NCI-H2227 (cell line): ENCODE measurements at regions not wholly inside any gene's neighbourhood (a gene's known extent, or its start where the extent isn't known, plus 50 kb on each side); places are given as distances from the start of the nearest gene placed in this dataset.

Source experiments
- DNase-seq: peaks from one replicate; lab custom pipeline; 2025; ENCODE audit not compliant: unreplicated experiment; lab: John Stamatoyannopoulos, UW

- no peak for DNase-seq
These were observed 114.5 kb upstream of the KIT start for GRCh38 chr4:54543088-54543795.

- DNase-seq, result no peak
These were observed 111.9 kb upstream of the KIT start for GRCh38 chr4:54545663-54546424.

- DNase-seq, result no peak
These were observed 110.3 kb upstream of the KIT start for GRCh38 chr4:54547299-54548097.

GRCh38 chr4:54548098-54548620 is 109.6 kb upstream of the KIT start:
- DNase-seq, result no peak

GRCh38 chr4:54548831-54549460 is 108.8 kb upstream of the KIT start:
- DNase-seq, result no peak

GRCh38 chr4:54550395-54551171 is 107.2 kb upstream of the KIT start:
- DNase-seq, result no peak

GRCh38 chr4:54553001-54553400 is 104.8 kb upstream of the KIT start:
- no peak for DNase-seq

- no peak for DNase-seq
These were observed 103.3 kb upstream of the KIT start for GRCh38 chr4:54554339-54554990.

- DNase-seq, result no peak
These were observed 101.7 kb upstream of the KIT start for GRCh38 chr4:54556051-54556450.

GRCh38 chr4:54556587-54556986 is 101.2 kb upstream of the KIT start:
- DNase-seq, result no peak

GRCh38 chr4:54558889-54559677 is 98.7 kb upstream of the KIT start:
- DNase-seq, result no peak

GRCh38 chr4:54560513-54560912 is 97.2 kb upstream of the KIT start:
- DNase-seq, result no peak

- no peak for DNase-seq
These were observed 95.8 kb upstream of the KIT start for GRCh38 chr4:54561940-54562339.

- no peak for DNase-seq
These were observed 91.1 kb upstream of the KIT start for GRCh38 chr4:54566608-54567007.

- DNase-seq, result no peak
These were observed 90.4 kb upstream of the KIT start for GRCh38 chr4:54567327-54567726.

GRCh38 chr4:54568184-54568583 is 89.6 kb upstream of the KIT start:
- no peak for DNase-seq

GRCh38 chr4:54570822-54571221 is 86.9 kb upstream of the KIT start:
- no peak for DNase-seq

- no peak for DNase-seq
These were observed 86.2 kb upstream of the KIT start for GRCh38 chr4:54571293-54572151.
